Smooth muscle cell (in vitro differentiated cells): ENCODE measurements at regions not wholly inside any gene's neighbourhood (a gene's known extent, or its start where the extent isn't known, plus 50 kb on each side); places are given as distances from the start of the nearest gene placed in this dataset.

ENCODE experiments used
- DNase-seq: peaks from one replicate; lab custom pipeline; 2025; ENCODE audit not compliant: unreplicated experiment; lab: John Stamatoyannopoulos, UW
- H2AFZ ChIP-seq: fragments of 200-600 bp; sonication (generic); 2 replicates; pipeline ENCODE4 v1.6.0; 2016; ENCODE audit warnings: antibody characterized with exemption, low read depth, mild to moderate bottlenecking
- H3F3A ChIP-seq: fragments of 200-600 bp; sonication (generic); 2 replicates; pipeline ENCODE4 v1.6.0; 2017; ENCODE audit warnings: antibody characterized with exemption, low read depth
- H3K27ac ChIP-seq: fragments of 200-600 bp; sonication (generic); 2 replicates; pipeline ENCODE4 v1.5.1; 2016; ENCODE audit warnings: low read depth, mild to moderate bottlenecking
- H3K27me3 ChIP-seq: fragments of 200-600 bp; sonication (generic); 2 replicates; pipeline ENCODE4 v1.6.1; 2016; ENCODE audit warnings: low read depth, mild to moderate bottlenecking
- H3K36me3 ChIP-seq: fragments of 200-600 bp; sonication (generic); 2 replicates; pipeline ENCODE4 v1.5.1; 2016; ENCODE audit warnings: low read depth
- H3K4me1 ChIP-seq: fragments of 200-600 bp; sonication (generic); 2 replicates; pipeline ENCODE4 v1.5.1; 2016; ENCODE audit warnings: low read depth
- H3K4me2 ChIP-seq: fragments of 200-600 bp; sonication (generic); 2 replicates; pipeline ENCODE4 v1.6.0; 2016; ENCODE audit warnings: mild to moderate bottlenecking
- H3K4me3 ChIP-seq: fragments of 200-600 bp; sonication (generic); 2 replicates; pipeline ENCODE4 v1.5.1; 2016; ENCODE audit warnings: mild to moderate bottlenecking
- H3K79me2 ChIP-seq: fragments of 200-600 bp; sonication (generic); 2 replicates; pipeline ENCODE4 v1.6.0; 2016; ENCODE audit warnings: low read depth, mild to moderate bottlenecking
- H3K9ac ChIP-seq: fragments of 200-600 bp; sonication (generic); 2 replicates; pipeline ENCODE4 v1.6.0; 2016; ENCODE audit warnings: low read depth
- H3K9me3 ChIP-seq: fragments of 200-600 bp; sonication (generic); replicated peaks from 2 replicates; pipeline ENCODE4 v1.5.1; 2016; ENCODE audit warnings: low read depth
- H4K20me1 ChIP-seq: fragments of 200-600 bp; sonication (generic); 2 replicates; pipeline ENCODE4 v1.6.0; 2016; ENCODE audit warnings: low read depth
- CTCF ChIP-seq: fragments of 200-600 bp; sonication (generic); IDR thresholded peaks from 2 replicates; pipeline ENCODE4 v1.5.1; 2017; ENCODE audit warnings: borderline replicate concordance, mild to moderate bottlenecking, antibody characterized with exemption; ENCODE audit not compliant: insufficient read depth, poor library complexity, severe bottlenecking
- WGBS: methylation state at CpG from one replicate; pipeline ENCODE4 v1.1.7; 2016; ENCODE audit warnings: low lambda C conversion rate; 5-methylcytosine and 5-hydroxymethylcytosine counted together

GRCh38 chr21:19935467-19935866 is 1062.7 kb upstream of the NCAM2 start:
- Histone ChIP-seq H3K27me3 (no peaks in the 10 kb centered on the region), H3K4me1 (no peaks in the 10 kb centered on the region), H3K36me3 (no peaks in the 10 kb centered on the region), H3K4me3 (no peak overlapping the region), H3K9me3 (no peaks in the 10 kb centered on the region), H3K4me2 (no peak overlapping the region), H3K27ac (no peak overlapping the region), H2AFZ (no peak overlapping the region), H3K9ac (no peak overlapping the region), H3K79me2 (no peaks in the 10 kb centered on the region), H3F3A (no peaks in the 10 kb centered on the region), H4K20me1 (no peaks in the 10 kb centered on the region)
- DNase-seq = no peak
- no peak for TF ChIP-seq CTCF
- 81% methylated on average over 6 of the region's 6 CpGs for WGBS

- H3K27me3 ChIP-seq = no peaks in the 10 kb centered on the region
- H3K9me3 ChIP-seq = no peaks in the 10 kb centered on the region
- H3K4me1 ChIP-seq = no peaks in the 10 kb centered on the region
- no peak overlapping the region for H3K4me2 ChIP-seq
- no peaks in the 10 kb centered on the region for H3K79me2 ChIP-seq
- no peaks in the 10 kb centered on the region for H3K36me3 ChIP-seq
- H3K4me3 ChIP-seq = no peak overlapping the region
- DNase-seq = no peak
- no peaks in the 10 kb centered on the region for H4K20me1 ChIP-seq
- H3F3A ChIP-seq = no peaks in the 10 kb centered on the region
- TF ChIP-seq CTCF = no peak
- WGBS = 84% methylated on average over 4 of the region's 4 CpGs
- no peak overlapping the region for H3K9ac ChIP-seq
- no peak overlapping the region for H3K27ac ChIP-seq
- no peak overlapping the region for H2AFZ ChIP-seq
These were observed 1060.6 kb upstream of the NCAM2 start for GRCh38 chr21:19937619-19938018.

GRCh38 chr21:19941626-19942025 is 1056.6 kb upstream of the NCAM2 start:
- Histone ChIP-seq H3K4me2 (no peak overlapping the region), H2AFZ (no peak overlapping the region), H3K4me3 (no peak overlapping the region), H3K9me3 (no peaks in the 10 kb centered on the region), H3K9ac (no peak overlapping the region), H3K27ac (no peak overlapping the region), H3K27me3 (no peaks in the 10 kb centered on the region), H3F3A (no peaks in the 10 kb centered on the region), H3K79me2 (no peaks in the 10 kb centered on the region), H3K4me1 (no peaks in the 10 kb centered on the region), H4K20me1 (no peaks in the 10 kb centered on the region), H3K36me3 (no peaks in the 10 kb centered on the region)
- DNase-seq = no peak
- no peak for TF ChIP-seq CTCF

- no peak overlapping the region for H2AFZ ChIP-seq
- no peak for DNase-seq
- no peaks in the 10 kb centered on the region for H3K79me2 ChIP-seq
- no peaks in the 10 kb centered on the region for H3K9me3 ChIP-seq
- H3K4me2 ChIP-seq = no peak overlapping the region
- no peaks in the 10 kb centered on the region for H3K4me1 ChIP-seq
- H3K27ac ChIP-seq = no peak overlapping the region
- H3F3A ChIP-seq = no peaks in the 10 kb centered on the region
- whole genome bisulfite sequencing = 92% methylated on average over 2 of the region's 2 CpGs
- H3K27me3 ChIP-seq = no peaks in the 10 kb centered on the region
- H4K20me1 ChIP-seq = no peaks in the 10 kb centered on the region
- TF ChIP-seq CTCF = no peak
- no peak overlapping the region for H3K4me3 ChIP-seq
- no peak overlapping the region for H3K9ac ChIP-seq
- H3K36me3 ChIP-seq = no peaks in the 10 kb centered on the region
These were observed 1047.9 kb upstream of the NCAM2 start for GRCh38 chr21:19950347-19950746.
